GM12878 (cell line): ENCODE measurements at regions not wholly inside any gene's neighbourhood (a gene's known extent, or its start where the extent isn't known, plus 50 kb on each side); places are given as distances from the start of the nearest gene placed in this dataset.

Experiments
- ATAC-seq: fragments of 200-7000 bp; cut with Tn5 transposase; 3 replicates; pipeline ENCODE4 v1.9.1; 2020; ENCODE audit warnings: mild to moderate bottlenecking, moderate library complexity
- BruUV-seq: library from RNA; stranded (reverse); fragments of 400-500 nt; replicated peaks from 2 replicates; lab custom pipeline; 2021; lab: Mats Ljungman, UMichigan
- CTCF ChIA-PET: fragments of 300-600 bp; sonication (Branson Sonifier 250); formaldehyde crosslinking; extraction: SDS; loops from one replicate; lab custom pipeline; 2021; ENCODE audit warnings: inconsistent platforms; lab: Yijun Ruan, JAX
- POLR2A ChIA-PET: fragments of 350-600 bp; formaldehyde crosslinking; extraction: SDS; loops from one replicate; lab custom pipeline; 2021; ENCODE audit warnings: inconsistent platforms; lab: Charles Lee
- RAD21 ChIA-PET: fragments of 300-600 bp; sonication (Branson Sonifier 250); formaldehyde crosslinking; loops from one replicate; lab custom pipeline; 2023; ENCODE audit warnings: antibody characterized with exemption; ENCODE audit not compliant: unreplicated experiment; lab: Charles Lee
- SMC1A ChIA-PET: fragments of 300-600 bp; sonication (Branson Sonifier 250); formaldehyde crosslinking; loops from one replicate; lab custom pipeline; 2023; ENCODE audit not compliant: unreplicated experiment, uncharacterized antibody; lab: Charles Lee
- DNase-seq: peaks from one replicate; pipeline ENCODE4 v3.0.0-alpha.2; 2011; ENCODE audit warnings: low read depth, low spot score
- FAIRE-seq: peaks from 3 replicates; lab custom pipeline; 2011; peaks lifted over from hg19 to GRCh38; lab: Jason Lieb, UNC
- H2AFZ ChIP-seq: 2 replicates; pipeline ENCODE4 v1.6.0; 2011; ENCODE audit warnings: low read depth, low read length, control low read depth; ENCODE audit not compliant: control insufficient read depth
- H3K27ac ChIP-seq: 2 replicates; pipeline ENCODE4 v1.5.1; 2011; ENCODE audit warnings: control low read depth; ENCODE audit not compliant: control insufficient read depth, insufficient read depth
- H3K27me3 ChIP-seq, 2 experiments: replicated peaks in 1 of 2; 2 replicates each; pipeline versions ENCODE4 v1.6.0 to v1.6.1; 2011; ENCODE audit warnings: low read length in 1 of 2; ENCODE audit not compliant: control insufficient read depth in 2 of 2, insufficient read depth in 2 of 2
- H3K36me3 ChIP-seq, 2 experiments: 2 replicates each; pipeline ENCODE4 v1.5.1; 2011; ENCODE audit warnings: low read length in 1 of 2; ENCODE audit not compliant: control insufficient read depth in 2 of 2, insufficient read depth in 2 of 2
- H3K4me1 ChIP-seq: 2 replicates; pipeline ENCODE4 v1.6.1; 2011; ENCODE audit warnings: mild to moderate bottlenecking, low read length, moderate library complexity, mixed read lengths; ENCODE audit not compliant: control insufficient read depth, insufficient read depth
- H3K4me2 ChIP-seq: 2 replicates; pipeline ENCODE4 v1.6.0; 2011; ENCODE audit warnings: control low read depth; ENCODE audit not compliant: control insufficient read depth, insufficient read depth
- H3K4me3 ChIP-seq: fragments of 200-600 bp; sonication (generic); 2 replicates; pipeline ENCODE4 v1.5.1; 2016
- H3K79me2 ChIP-seq: 2 replicates; pipeline ENCODE4 v1.6.0; 2011; ENCODE audit warnings: low read length; ENCODE audit not compliant: control insufficient read depth, insufficient read depth
- H3K9ac ChIP-seq: 2 replicates; pipeline ENCODE4 v1.8.0; 2011; ENCODE audit warnings: low read length, control low read depth, mixed read lengths; ENCODE audit not compliant: control insufficient read depth, insufficient read depth
- H3K9me3 ChIP-seq: replicated peaks from 3 replicates; pipeline ENCODE4 v1.5.1; 2011; ENCODE audit warnings: mild to moderate bottlenecking, low read length; ENCODE audit not compliant: control insufficient read depth, insufficient read depth
- H4K20me1 ChIP-seq: 2 replicates; pipeline ENCODE4 v1.6.0; 2011; ENCODE audit not compliant: control insufficient read depth, insufficient read depth
- DPF2 ChIP-seq: fragments of 450-650 bp; IDR thresholded peaks from 2 replicates; pipeline ENCODE4 v1.6.1; 2017; ENCODE audit warnings: mild to moderate bottlenecking
- FOS ChIP-seq: IDR thresholded peaks from 3 replicates; pipeline ENCODE4 v1.6.1; 2011; ENCODE audit warnings: borderline replicate concordance; ENCODE audit not compliant: insufficient read length; ENCODE audit errors: extremely low read depth
- GABPA ChIP-seq: IDR thresholded peaks from 2 replicates; pipeline ENCODE4 v1.6.1; 2014; ENCODE audit warnings: antibody characterized with exemption, low read depth, mild to moderate bottlenecking, inconsistent platforms
- GATAD2B ChIP-seq: fragments of 450-650 bp; conservative IDR thresholded peaks from 2 replicates; pipeline ENCODE4 v1.6.1; 2017; ENCODE audit warnings: low read depth, mild to moderate bottlenecking, moderate library complexity
- IKZF1 ChIP-seq: fragments of 450-650 bp; conservative IDR thresholded peaks from 2 replicates; pipeline ENCODE4 v1.6.1; 2017; ENCODE audit warnings: antibody characterized with exemption, mild to moderate bottlenecking
- IKZF2 ChIP-seq, 2 experiments: fragments of 450-650 bp; IDR thresholded peaks; 2 replicates each; pipeline ENCODE4 v1.6.1; 2017; ENCODE audit warnings: mild to moderate bottlenecking in 2 of 2, moderate library complexity in 2 of 2
- IRF4 ChIP-seq: IDR thresholded peaks from 2 replicates; pipeline ENCODE4 v1.6.1; 2011; ENCODE audit warnings: low read depth, low read length
- JUNB ChIP-seq: IDR thresholded peaks from 2 replicates; pipeline ENCODE4 v1.6.1; 2016; ENCODE audit warnings: antibody characterized with exemption, mild to moderate bottlenecking
- JUND ChIP-seq: IDR thresholded peaks from 2 replicates; pipeline ENCODE4 v1.6.1; 2012; ENCODE audit warnings: low read depth, mild to moderate bottlenecking, low read length, improper control_type of control experiment, moderate library complexity
- KAT2A ChIP-seq: conservative IDR thresholded peaks from 2 replicates; pipeline ENCODE4 v1.6.1; 2011; ENCODE audit warnings: low read depth, low read length; ENCODE audit not compliant: control insufficient read depth
- LARP7 ChIP-seq: fragments of 450-650 bp; IDR thresholded peaks from 2 replicates; pipeline ENCODE4 v1.6.1; 2017; ENCODE audit warnings: mild to moderate bottlenecking
- MTA2 ChIP-seq: fragments of 450-650 bp; IDR thresholded peaks from 2 replicates; pipeline ENCODE4 v1.6.1; 2016; ENCODE audit warnings: low read depth, mild to moderate bottlenecking, moderate library complexity
- POLR2AphosphoS5 ChIP-seq: IDR thresholded peaks from 2 replicates; pipeline ENCODE4 v1.6.1; 2011; ENCODE audit warnings: mild to moderate bottlenecking, low read length, inconsistent platforms
- TAF1 ChIP-seq: IDR thresholded peaks from 2 replicates; pipeline ENCODE4 v1.6.1; 2011; ENCODE audit warnings: mild to moderate bottlenecking, low read depth, low read length, borderline replicate concordance
- WRNIP1 ChIP-seq: IDR thresholded peaks from 2 replicates; pipeline ENCODE4 v1.6.1; 2011; ENCODE audit warnings: low read depth, low read length, improper control_type of control experiment, borderline replicate concordance
- WGBS: methylation state at CpG from one replicate; pipeline ENCODE4 v1.1.6; 2016; ENCODE audit warnings: low lambda C conversion rate; ENCODE audit not compliant: insufficient replicate concordance, insufficient coverage; ENCODE audit errors: missing lambda C conversion rate; 5-methylcytosine and 5-hydroxymethylcytosine counted together
- in situ Hi-C: fragments of 300-500 bp; cut with MboI; formaldehyde crosslinking; loops from 9 replicates; pipeline ENCODE4 v1.14.3; 2018; ENCODE audit warnings: mixed read lengths
- intact Hi-C: fragments of 100-400 bp; cut with micrococcal nuclease; formaldehyde crosslinking; loops from one replicate; pipeline ENCODE4 v1.14.2; 2022; ENCODE audit not compliant: unreplicated experiment
- TF ChIP-seq, protein P1 (sequence below): fragments of 150-350 bp; IDR thresholded peaks from 2 replicates; pipeline ENCODE4 v1.6.1; 2014; ENCODE audit warnings: mild to moderate bottlenecking, low read depth, low read length
- TF ChIP-seq, protein P2 (sequence below): fragments of 450-650 bp; IDR thresholded peaks from 2 replicates; pipeline ENCODE4 v1.6.1; 2016; ENCODE audit warnings: mild to moderate bottlenecking, moderate library complexity, borderline replicate concordance

DNA sequence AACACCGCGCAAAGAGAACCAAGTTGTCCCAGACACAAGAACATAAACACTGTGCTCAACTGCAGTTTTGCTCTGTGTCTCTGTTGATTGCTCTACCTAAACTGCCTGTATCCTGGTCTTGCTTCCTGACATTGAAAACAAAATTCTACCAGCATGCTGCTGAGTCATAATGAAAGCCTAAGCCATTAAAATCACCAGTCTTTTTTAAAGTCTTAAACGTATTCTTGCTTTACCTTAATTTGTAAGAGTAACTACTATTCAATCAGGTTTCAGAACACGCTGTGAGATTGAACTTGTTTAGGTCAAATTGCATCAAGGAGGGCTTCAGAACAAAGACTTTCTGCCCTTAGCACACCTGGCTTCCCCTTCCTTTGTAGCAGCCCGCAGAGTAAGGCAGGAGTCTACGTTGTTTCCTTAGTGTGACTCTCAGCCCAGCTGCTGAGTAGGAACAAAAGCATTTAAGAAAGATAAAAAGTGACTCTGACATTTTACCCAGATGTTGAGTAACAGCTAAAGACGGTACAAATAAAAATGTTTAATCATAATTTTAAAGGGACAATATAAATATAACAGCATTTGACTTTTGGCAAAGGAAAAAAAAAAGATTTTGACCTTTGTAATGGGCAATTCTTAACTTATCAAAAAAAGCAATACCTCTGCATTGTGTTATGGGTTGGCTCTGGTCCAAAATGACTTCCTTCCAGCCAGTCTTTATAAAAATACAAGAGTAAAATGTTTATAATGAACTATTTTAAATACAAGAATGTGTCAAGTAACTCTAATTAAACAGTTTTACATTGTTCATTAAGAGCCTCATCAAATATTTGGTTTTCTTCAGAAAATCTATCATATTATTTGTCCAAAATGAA is 186.9 kb upstream of the ADGRL4 start:
- POLR2A ChIA-PET: no interaction called here
- Histone ChIP-seq H4K20me1 (no peaks in the 10 kb centered on the region), H3K79me2 (no peaks in the 10 kb centered on the region), H3K4me2 (no peak overlapping the region), H3K36me3 (no peaks in the 10 kb centered on the region), H3K4me1 (no peaks in the 10 kb centered on the region), H2AFZ (no peak overlapping the region)
- in situ Hi-C loops: loop anchor here (10.0 kb wide), 1 partner anchor 359 kb away; no protein-coding TSS in a partner anchor
- CTCF ChIA-PET: no interaction called here
- FAIRE-seq (no peak), ATAC-seq (peak; percentile 78), DNase-seq (peak; percentile 41)
- RAD21 ChIA-PET: no interaction called here
- SMC1A ChIA-PET: no interaction called here
- 13% methylated on average over 7 of the region's 7 CpGs for WGBS
- BruUV-seq: no TSS peak
- TF ChIP-seq GATAD2B: 0 out of 2 replicates have a peak, but pooled peaks have one; percentile 22
- peak; percentile 73; the same call in 1 of the 2 replicates for TF ChIP-seq JUND
- peak; percentile 74 for TF ChIP-seq IRF4
- TF ChIP-seq WRNIP1: no peak
- TF ChIP-seq TAF1: no peak
- TF ChIP-seq DPF2: peak; percentile 65; the same call in 1 of the 2 replicates
- peak; percentile 53 to 61; a peak in 2 of 4 replicates for TF ChIP-seq IKZF2 (IDR thresholded peaks at IDR 0.05)
- no peak for TF ChIP-seq FOS
- TF ChIP-seq LARP7: no peak
- TF ChIP-seq GABPA: no peak
- peak; percentile 65 for TF ChIP-seq MTA2
- TF ChIP-seq, protein P1, sequence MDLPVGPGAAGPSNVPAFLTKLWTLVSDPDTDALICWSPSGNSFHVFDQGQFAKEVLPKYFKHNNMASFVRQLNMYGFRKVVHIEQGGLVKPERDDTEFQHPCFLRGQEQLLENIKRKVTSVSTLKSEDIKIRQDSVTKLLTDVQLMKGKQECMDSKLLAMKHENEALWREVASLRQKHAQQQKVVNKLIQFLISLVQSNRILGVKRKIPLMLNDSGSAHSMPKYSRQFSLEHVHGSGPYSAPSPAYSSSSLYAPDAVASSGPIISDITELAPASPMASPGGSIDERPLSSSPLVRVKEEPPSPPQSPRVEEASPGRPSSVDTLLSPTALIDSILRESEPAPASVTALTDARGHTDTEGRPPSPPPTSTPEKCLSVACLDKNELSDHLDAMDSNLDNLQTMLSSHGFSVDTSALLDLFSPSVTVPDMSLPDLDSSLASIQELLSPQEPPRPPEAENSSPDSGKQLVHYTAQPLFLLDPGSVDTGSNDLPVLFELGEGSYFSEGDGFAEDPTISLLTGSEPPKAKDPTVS: no peak
- TF ChIP-seq KAT2A: no peak
- TF ChIP-seq JUNB: peak; percentile 73
- no peak for TF ChIP-seq POLR2AphosphoS5
- TF ChIP-seq, protein P2, sequence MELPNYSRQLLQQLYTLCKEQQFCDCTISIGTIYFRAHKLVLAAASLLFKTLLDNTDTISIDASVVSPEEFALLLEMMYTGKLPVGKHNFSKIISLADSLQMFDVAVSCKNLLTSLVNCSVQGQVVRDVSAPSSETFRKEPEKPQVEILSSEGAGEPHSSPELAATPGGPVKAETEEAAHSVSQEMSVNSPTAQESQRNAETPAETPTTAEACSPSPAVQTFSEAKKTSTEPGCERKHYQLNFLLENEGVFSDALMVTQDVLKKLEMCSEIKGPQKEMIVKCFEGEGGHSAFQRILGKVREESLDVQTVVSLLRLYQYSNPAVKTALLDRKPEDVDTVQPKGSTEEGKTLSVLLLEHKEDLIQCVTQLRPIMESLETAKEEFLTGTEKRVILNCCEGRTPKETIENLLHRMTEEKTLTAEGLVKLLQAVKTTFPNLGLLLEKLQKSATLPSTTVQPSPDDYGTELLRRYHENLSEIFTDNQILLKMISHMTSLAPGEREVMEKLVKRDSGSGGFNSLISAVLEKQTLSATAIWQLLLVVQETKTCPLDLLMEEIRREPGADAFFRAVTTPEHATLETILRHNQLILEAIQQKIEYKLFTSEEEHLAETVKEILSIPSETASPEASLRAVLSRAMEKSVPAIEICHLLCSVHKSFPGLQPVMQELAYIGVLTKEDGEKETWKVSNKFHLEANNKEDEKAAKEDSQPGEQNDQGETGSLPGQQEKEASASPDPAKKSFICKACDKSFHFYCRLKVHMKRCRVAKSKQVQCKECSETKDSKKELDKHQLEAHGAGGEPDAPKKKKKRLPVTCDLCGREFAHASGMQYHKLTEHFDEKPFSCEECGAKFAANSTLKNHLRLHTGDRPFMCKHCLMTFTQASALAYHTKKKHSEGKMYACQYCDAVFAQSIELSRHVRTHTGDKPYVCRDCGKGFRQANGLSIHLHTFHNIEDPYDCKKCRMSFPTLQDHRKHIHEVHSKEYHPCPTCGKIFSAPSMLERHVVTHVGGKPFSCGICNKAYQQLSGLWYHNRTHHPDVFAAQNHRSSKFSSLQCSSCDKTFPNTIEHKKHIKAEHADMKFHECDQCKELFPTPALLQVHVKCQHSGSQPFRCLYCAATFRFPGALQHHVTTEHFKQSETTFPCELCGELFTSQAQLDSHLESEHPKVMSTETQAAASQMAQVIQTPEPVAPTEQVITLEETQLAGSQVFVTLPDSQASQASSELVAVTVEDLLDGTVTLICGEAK: no peak
- peak; percentile 38; the same call in 1 of the 2 replicates for TF ChIP-seq IKZF1
- TF ChIP-seq, all 136 proteins: peak for 8
- intact Hi-C loops: loop anchor here (2.0 to 5.0 kb wide), 2 partner anchors 153 to 571 kb away; partner anchors contain the start of gene IFI44L
- H3K4me3 ChIP-seq: no peak overlapping the region
- no peak overlapping the region for H3K9ac ChIP-seq
- H3K9me3 ChIP-seq: no peaks in the 10 kb centered on the region
- H3K27ac ChIP-seq: no peak overlapping the region
- H3K27me3 ChIP-seq: no peaks in the 10 kb centered on the region
